HEK293 (cell line): ENCODE measurements at regions not wholly inside any gene's neighbourhood (a gene's known extent, or its start where the extent isn't known, plus 50 kb on each side); places are given as distances from the start of the nearest gene placed in this dataset.

Experiments used
- AEBP2 ChIP-seq: fragments of 450-650 bp; formaldehyde crosslinking; IDR thresholded peaks from 2 replicates; pipeline ENCODE4 v1.5.1; 2016; ENCODE audit warnings: missing biosample characterization, missing genetic modification characterization, borderline replicate concordance
- CTCF ChIP-seq: fragments of 450-650 bp; formaldehyde crosslinking; IDR thresholded peaks from 2 replicates; pipeline ENCODE4 v1.5.1; 2016; ENCODE audit warnings: missing biosample characterization, missing genetic modification characterization
- SP3 ChIP-seq: fragments of 450-650 bp; formaldehyde crosslinking; IDR thresholded peaks from 2 replicates; pipeline ENCODE4 v1.5.1; 2016; ENCODE audit warnings: missing biosample characterization, missing genetic modification characterization
- ZNF140 ChIP-seq: fragments of 450-650 bp; formaldehyde crosslinking; IDR thresholded peaks from 2 replicates; pipeline ENCODE4 v1.5.1; 2016; ENCODE audit warnings: missing biosample characterization, missing genetic modification characterization
- ZNF18 ChIP-seq: fragments of 450-650 bp; formaldehyde crosslinking; IDR thresholded peaks from 2 replicates; pipeline ENCODE4 v1.5.1; 2016; ENCODE audit warnings: missing biosample characterization, missing genetic modification characterization
- ZNF37A ChIP-seq: fragments of 450-650 bp; IDR thresholded peaks from 2 replicates; pipeline ENCODE4 v1.5.1; 2018; ENCODE audit warnings: missing biosample characterization, missing genetic modification characterization

DNA sequence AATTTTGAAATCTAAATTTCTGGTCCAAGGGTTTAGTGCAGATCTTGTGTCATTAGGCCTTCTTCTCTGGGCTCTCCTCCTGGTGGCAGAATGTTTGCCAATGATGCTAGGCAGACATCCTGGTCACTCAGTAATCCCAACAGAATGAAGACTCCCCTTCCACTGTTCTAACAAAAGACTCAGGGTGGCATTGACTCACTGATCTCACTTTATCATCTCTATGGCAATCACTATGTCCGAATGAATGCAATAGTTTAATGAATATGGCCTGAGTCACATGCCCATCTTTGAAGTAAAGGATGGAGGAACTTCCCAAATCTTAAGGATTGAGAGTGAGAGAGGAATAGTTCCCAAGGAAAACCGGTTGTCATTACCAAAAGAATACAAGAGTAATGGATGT, 261.1 kb downstream of the KCNE4 start:
- no peak for TF ChIP-seq CTCF (tag by site-specific recombination)
- TF ChIP-seq ZNF37A (tag by site-specific recombination), result no peak
- no peak for TF ChIP-seq AEBP2 (tag by site-specific recombination)
- no peak for TF ChIP-seq ZNF140
- TF ChIP-seq ZNF18 (tag by site-specific recombination), result no peak
- TF ChIP-seq SP3 (tag by site-specific recombination), result no peak
